Sigmoid colon (tissue), 4 donors: ENCODE measurements at regions not wholly inside any gene's neighbourhood (a gene's known extent, or its start where the extent isn't known, plus 50 kb on each side); places are given as distances from the start of the nearest gene placed in this dataset.
"Not testable (repeated sequence)": the region's sequence is repeated elsewhere in the genome, so short reads cannot be mapped to it uniquely, and the experiment has no call there.

Experiments used
- CTCF ChIP-seq, 4 experiments: fragments of 450-650 bp in 3 of 4; fragments of 200-600 bp in 1 of 4; IDR thresholded peaks; one replicate each; pipeline ENCODE4 v1.5.1; 2016 to 2019; ENCODE audit warnings: antibody characterized with exemption in 4 of 4, mild to moderate bottlenecking in 3 of 4, moderate library complexity in 2 of 4
- POLR2AphosphoS5 ChIP-seq, 4 donors: sonication (generic); formaldehyde crosslinking; IDR thresholded peaks; one replicate each; pipeline ENCODE4 v1.6.1; 2017; ENCODE audit warnings: antibody characterized with exemption in 4 of 4

GRCh38 chr6:87752503-87752902 lies 50.5 kb upstream of the AKIRIN2 start:
- not testable (repeated sequence) for TF ChIP-seq CTCF, POLR2AphosphoS5 (IDR thresholded peaks at IDR 0.05)
